GM21515 (cell line): ENCODE measurements at regions not wholly inside any gene's neighbourhood (a gene's known extent, or its start where the extent isn't known, plus 50 kb on each side); places are given as distances from the start of the nearest gene placed in this dataset.
"Not testable (repeated sequence)": the region's sequence is repeated elsewhere in the genome, so short reads cannot be mapped to it uniquely, and the experiment has no call there.

Source experiments
- ATAC-seq: cut with Tn5 transposase; IDR thresholded peaks from one replicate; pipeline ENCODE4 v1.9.1; 2021; ENCODE audit not compliant: unreplicated experiment

GRCh38 chr14:105706701-105707019 is 180.3 kb downstream of the TMEM121 start:
- ATAC-seq: not testable (repeated sequence)

DNA sequence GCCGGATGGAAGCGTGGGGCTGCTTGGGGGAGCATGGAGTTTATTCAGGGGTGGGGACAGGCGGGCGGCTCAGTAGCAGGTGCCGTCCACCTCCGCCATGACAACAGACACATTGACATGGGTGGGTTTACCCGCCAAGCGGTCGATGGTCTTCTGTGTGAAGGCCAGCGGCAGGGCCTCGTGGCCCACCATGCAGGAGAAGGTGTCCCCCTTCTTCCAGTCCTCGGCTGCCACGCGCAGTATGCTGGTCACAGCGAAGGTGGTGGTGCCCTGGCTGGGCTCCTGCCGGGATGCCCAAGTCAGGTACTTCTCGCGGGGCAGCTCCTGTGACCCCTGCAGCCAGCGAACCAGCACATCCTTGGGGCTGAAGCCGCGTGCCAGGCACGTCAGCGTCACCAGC is 180.7 kb downstream of the TMEM121 start:
- not testable (repeated sequence) for ATAC-seq

DNA sequence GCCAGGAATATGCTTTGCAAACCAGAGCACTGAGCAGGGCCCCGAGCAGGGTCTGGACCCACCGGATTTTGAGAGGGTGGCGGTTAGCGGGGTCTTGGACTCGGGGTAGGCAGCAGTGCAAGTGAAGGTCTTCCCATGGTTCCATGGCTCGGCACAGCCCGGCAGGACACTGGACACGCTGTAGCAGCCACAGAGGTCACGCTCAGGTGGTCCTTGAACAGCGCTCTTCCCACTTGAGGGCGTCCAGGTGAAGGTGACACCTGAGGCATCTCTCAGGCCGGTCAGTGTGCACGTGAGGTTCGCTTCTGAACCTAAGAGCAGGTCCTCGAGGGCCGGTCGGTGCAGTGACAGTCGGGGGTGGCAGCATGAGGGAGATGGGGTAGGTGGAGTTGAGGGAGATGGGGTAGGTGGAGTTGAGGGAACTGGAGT is 181.4 kb downstream of the TMEM121 start:
- ATAC-seq: not testable (repeated sequence)

DNA sequence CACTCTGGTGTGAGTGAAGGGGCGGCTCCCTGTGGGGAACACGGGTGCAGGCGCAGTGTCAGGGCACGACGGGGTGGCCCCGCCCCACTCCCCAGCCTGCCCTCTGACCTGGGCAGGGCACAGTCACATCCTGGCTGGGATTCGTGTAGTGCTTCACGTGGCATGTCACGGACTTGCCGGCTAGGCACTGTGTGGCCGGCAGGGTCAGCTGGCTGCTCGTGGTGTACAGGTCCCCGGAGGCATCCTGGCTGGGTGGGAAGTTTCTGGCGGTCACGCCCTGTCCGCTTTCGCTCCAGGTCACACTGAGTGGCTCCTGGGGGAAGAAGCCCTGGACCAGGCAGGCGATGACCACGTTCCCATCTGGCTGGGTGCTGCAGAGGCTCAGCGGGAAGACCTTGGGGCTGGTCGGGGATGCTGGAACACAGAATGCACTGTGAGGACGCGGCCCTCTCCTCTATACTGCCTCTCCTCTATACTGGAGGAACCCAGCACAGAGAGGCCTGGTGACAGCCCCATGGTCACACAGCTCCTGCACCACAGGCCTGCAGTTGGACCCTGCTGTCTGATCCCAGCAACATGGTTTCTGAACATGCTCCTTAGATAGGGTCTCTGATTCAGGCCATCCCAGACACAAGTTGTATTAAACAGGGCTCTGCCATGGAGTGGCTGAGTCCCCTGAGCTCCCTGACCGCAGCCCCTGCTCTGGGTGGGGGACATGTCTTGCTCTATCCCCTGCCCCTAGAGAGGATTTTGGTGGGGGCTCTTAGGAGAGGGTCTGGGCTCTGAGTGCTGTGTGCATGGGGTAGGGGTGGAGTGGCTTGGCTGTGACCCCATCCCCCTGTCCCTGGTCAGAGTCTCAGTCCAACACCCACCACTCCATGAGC is 182.1 kb downstream of the TMEM121 start:
- ATAC-seq: not testable (repeated sequence)

- ATAC-seq: no peak
Measured at GRCh38 chr14:105709281-105710118, 183.1 kb downstream of the TMEM121 start.

DNA sequence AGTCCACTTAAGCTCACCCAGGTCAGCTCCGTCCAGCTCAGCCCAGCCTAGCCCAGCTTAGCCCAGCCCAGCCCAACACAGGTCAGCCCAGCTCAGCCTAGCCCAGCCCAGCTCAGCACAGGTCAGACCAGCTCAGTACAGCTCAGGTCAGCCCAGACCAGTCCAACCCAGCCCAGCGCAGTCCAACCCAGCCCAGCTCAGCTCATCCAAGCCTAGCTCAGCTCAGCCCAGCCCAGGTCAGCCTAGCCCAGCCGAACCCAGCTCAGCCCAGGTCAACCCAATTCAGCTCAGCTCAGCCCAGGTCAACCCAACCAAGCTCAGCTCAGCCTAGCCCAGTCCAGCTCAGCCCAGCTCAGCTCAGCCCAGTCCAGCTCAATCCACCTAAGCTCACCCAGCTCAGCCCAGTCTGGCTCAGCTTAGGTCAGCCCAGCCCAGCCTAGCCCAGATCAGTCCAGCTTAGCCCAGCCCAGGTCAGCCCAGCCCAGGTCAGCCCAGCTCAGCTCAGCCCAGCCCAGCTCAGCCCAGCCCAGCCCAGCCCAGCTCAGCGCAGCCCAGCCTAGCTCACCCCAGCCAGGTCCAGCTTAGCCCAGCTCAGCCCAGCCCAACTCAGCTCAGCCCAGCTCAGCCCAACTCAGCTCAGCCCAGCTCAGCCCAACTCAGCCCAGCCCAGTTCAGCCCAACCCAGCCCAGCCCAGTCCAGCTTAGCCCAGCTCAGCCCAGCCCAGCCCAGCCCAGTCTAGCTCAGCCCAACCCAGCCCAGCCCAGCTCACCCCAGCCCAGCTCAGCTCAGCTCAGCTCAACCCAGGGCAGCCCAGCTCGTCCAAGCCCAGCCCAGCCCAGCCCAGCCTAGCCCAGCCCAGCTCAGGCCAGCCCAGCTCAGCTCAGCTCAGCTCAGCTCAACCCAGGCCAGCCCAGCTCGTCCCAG is 184.0 kb downstream of the TMEM121 start:
- no peak for ATAC-seq

GRCh38 chr14:105711044-105711620 is 184.7 kb downstream of the TMEM121 start:
- no peak for ATAC-seq

DNA sequence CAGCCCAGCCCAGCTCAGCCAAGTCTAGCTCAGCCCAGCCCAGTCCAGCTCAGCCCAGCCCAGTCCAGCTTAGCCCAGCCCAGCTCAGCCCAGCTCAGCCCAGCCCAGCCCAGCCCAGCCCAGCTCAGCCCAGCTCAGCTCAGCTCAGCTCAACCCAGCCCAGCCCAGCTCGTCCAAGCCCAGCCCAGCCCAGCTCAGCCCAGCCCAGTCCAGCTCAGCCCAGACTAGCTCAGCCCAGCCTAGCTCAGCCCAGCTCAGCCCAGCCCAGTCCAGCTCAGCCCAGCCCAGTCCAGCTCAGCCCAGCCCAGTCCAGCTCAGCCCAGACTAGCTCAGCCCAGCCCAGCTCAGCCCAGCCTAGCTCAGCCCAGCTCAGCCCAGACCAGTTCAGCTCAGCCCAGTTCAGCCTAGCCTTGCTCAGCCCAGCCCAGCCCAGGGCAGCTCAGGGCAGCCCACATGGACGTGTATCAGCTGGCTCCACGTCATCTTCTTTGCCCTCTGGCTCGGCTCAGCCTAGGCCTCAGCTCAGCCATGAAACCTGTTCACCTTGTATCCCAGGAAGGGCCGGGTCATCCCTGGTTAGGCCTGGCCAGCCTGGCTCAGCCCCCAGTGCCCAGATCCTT is 185.6 kb downstream of the TMEM121 start:
- no peak for ATAC-seq

GRCh38 chr14:105712670-105713069 is 186.3 kb downstream of the TMEM121 start:
- ATAC-seq: not testable (repeated sequence)

DNA sequence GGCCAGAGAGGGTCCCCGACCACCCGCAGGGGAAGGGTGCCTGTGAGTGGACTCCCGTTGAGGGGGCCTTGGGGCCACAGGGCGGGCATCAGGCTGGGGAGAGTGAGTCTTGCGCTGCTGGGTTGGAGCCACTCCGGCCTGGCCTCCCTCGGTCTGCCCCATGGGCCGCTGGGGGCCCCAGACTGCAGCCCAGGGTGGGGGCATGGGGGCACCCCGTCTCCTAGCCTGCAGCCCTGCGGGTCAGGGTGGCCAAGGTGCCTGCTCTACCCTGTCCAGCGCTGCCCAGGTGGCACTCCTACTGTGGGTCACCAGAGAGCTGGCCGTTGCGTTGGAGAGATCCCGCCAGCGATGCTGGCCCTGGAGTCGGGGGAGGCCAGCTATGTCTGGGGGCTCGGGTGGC is 186.8 kb downstream of the TMEM121 start:
- not testable (repeated sequence) for ATAC-seq

DNA sequence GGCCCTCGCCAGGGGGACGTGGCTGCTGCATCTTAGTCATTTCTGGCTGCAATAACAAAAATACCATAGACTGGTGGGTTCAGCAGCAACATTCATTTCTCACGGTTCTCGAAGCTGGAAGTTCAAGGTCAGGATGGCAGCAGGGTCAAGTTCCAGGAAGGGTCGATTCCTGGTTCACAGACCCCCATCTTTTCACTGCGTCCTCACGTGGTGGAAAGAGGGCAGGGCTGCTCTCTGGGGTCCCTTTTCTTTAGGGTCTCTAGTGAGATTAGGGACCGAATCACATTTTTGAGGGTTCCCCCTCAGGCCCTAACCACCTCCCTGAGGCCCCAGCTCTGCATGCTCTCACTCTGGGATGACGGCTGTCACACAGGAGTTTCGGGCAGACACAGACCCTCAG is 187.5 kb downstream of the TMEM121 start:
- not testable (repeated sequence) for ATAC-seq

DNA sequence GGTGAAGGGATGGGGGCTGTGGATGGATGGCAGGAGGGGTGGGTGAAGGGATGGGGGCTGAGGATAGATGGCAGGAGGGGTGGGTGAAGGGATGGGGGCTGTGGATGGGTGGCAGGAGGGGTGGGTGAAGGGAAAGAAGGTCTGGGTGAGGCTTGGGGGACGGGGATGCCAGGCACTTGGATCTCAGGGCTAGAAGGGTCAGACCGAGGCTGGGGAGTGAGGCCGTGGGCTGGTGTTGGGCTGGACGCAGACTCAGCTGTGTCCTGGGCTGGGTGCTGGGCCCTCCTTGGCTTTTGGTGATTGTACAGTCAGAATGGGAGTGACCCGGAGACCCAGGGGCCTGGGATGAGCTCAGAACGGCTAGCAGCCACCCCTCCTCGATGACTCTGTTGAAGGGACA is 192.4 kb downstream of the TMEM121 start:
- ATAC-seq: not testable (repeated sequence)

- ATAC-seq: not testable (repeated sequence)
Measured at GRCh38 chr14:105720106-105720505, 193.7 kb downstream of the TMEM121 start.

GRCh38 chr14:105720852-105721601 is 194.6 kb downstream of the TMEM121 start:
- ATAC-seq: not testable (repeated sequence)

DNA sequence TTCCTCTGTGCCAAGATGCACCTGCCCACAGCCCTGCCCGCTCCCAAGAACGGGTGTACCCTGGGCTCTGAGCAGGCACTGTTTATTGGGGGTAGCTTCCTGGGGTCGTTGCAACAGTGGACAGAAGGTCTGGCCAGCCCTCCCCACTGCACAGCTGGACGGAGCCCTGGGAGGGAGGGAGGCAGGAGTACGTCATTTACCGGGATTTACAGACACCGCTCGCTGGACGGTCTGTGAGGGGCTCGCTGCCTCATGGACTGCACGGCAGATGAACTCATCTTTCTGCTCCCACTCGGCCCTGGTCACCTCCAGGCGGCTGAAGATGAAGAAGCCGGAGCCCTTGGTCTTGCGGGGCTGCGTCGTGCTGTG is 195.2 kb downstream of the TMEM121 start:
- not testable (repeated sequence) for ATAC-seq

DNA sequence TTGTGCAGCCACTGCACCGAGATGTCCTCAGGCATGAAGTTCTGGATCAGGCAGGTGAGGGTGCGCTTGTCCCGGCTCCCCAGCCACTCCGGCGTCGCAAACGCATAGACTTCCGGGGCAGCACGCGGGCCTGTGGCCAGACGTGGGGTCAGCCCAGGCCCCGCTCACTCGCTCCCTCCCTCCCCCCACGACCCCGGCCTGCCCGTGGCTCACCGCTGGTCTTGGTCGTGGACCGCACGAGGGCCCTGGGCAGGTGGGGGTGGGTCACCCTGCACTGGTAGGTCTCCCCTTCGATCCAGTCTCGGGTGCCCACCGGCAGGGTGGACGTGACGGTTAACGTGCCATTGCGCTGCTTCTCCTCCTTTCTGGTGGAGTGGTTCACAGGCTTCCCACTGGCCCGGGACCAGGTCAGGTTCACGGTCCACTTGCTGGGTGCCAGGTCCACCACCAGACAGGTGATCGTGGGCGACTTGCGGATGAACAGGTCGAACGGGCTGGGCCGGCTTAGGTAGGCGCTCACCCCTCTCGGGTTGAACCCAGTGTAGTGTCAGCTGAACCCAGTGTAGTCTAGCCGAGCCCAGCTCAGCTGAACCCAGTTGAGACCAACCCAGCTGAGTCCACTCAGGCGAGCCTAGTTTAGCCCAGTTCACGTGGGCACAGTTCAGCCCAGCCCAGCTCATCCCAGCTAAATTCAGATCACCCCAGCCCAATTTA is 195.8 kb downstream of the TMEM121 start:
- not testable (repeated sequence) for ATAC-seq

DNA sequence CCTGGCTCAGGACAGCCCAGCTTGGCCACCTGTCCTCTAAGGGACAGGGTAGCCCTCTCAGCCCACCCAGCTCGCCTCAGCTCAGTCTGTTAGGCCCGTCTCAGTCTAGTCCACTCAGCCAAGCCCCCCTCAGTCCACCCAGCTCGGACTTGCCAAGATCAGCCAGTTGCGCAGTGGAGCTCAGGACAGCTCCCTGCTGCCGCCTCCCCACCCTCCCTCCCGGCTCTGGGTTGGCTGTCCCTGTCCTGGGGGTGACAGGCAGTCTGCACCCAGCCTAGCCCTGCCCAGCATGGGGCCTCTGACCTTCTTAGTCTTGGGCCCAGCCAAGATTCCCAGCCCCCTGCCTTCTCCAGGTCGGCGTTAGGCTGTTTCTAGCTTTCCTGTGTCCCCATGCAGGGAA is 196.9 kb downstream of the TMEM121 start:
- not testable (repeated sequence) for ATAC-seq

GRCh38 chr14:105723776-105724175 is 197.4 kb downstream of the TMEM121 start:
- ATAC-seq: not testable (repeated sequence)
